Astrocyte (in vitro differentiated cells and primary cell): ENCODE measurements at regions not wholly inside any gene's neighbourhood (a gene's known extent, or its start where the extent isn't known, plus 50 kb on each side); places are given as distances from the start of the nearest gene placed in this dataset.

ENCODE experiments used
- CTCF ChIP-seq: IDR thresholded peaks from 2 replicates; pipeline ENCODE4 v1.5.1; 2011; ENCODE audit warnings: low read depth, mild to moderate bottlenecking, inconsistent platforms, low read length, moderate library complexity; ENCODE audit not compliant: insufficient read depth
- EZH2 ChIP-seq: IDR thresholded peaks from 2 replicates; pipeline ENCODE4 v1.6.1; 2012; ENCODE audit warnings: mild to moderate bottlenecking, low read length, inconsistent platforms; ENCODE audit not compliant: insufficient read depth

- no peak for TF ChIP-seq EZH2
- no peak for TF ChIP-seq CTCF
Measured at GRCh38 chr15:61339516-61339915, 110.4 kb upstream of the RORA start.
